H1 (cell line): ENCODE measurements at regions not wholly inside any gene's neighbourhood (a gene's known extent, or its start where the extent isn't known, plus 50 kb on each side); places are given as distances from the start of the nearest gene placed in this dataset.

ENCODE experiments used
- SP1 ChIP-seq: IDR thresholded peaks from 2 replicates; pipeline ENCODE4 v1.6.1; 2011; ENCODE audit warnings: low read depth, low read length
- TAF7 ChIP-seq: optimal IDR thresholded peaks from 2 replicates; pipeline ENCODE3; 2011; ENCODE audit warnings: low read depth, mild to moderate bottlenecking, inconsistent platforms, low read length, moderate library complexity, borderline replicate concordance
- TF ChIP-seq, protein P1 (sequence below): IDR thresholded peaks from 2 replicates; pipeline ENCODE4 v1.6.1; 2012; ENCODE audit warnings: inconsistent platforms

DNA sequence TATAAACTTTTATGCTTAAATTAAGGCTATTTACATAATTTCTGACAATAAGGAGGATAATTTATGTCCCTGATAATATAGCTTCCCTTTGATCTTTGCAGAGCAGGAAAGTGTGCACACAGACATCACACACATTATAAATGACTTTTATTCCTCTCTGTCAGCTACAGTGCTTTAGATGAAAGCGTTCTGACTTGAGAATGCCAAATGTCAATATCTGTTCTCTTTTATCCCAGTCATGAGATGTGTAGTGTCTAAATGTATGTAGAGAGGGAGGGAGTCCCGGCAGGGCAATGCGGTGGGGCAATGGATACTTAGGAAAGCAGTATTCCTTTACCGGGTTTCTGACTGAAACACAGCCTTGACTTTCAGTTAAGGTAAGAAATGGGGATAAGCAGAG lies 225.4 kb upstream of the CHORDC1 start (continued):
- TF ChIP-seq, protein P1, sequence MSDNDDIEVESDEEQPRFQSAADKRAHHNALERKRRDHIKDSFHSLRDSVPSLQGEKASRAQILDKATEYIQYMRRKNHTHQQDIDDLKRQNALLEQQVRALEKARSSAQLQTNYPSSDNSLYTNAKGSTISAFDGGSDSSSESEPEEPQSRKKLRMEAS, result no peak
- TF ChIP-seq TAF7 (no peak), SP1 (no peak)
